Fibroblast of lung (primary cell): ENCODE measurements at regions not wholly inside any gene's neighbourhood (a gene's known extent, or its start where the extent isn't known, plus 50 kb on each side); places are given as distances from the start of the nearest gene placed in this dataset.

ENCODE experiments used
- CTCF ChIP-seq, 2 donors: IDR thresholded peaks in 1 of 2; conservative IDR thresholded peaks in 1 of 2; 1 replicate in 1 of 2; 2 replicates in 1 of 2; pipeline ENCODE4 v1.5.1; 2011 to 2012; ENCODE audit warnings: low read length in 2 of 2, control low read depth in 1 of 2, inconsistent platforms in 1 of 2, low read depth in 1 of 2, mild to moderate bottlenecking in 1 of 2
- EZH2 ChIP-seq: IDR thresholded peaks from 2 replicates; pipeline ENCODE4 v1.5.1; 2012; ENCODE audit warnings: low read length, control low read depth, mild to moderate bottlenecking; ENCODE audit errors: missing control alignments

GRCh38 chr12:45548426-45548825 lies 181.1 kb upstream of the ARID2 start:
- TF ChIP-seq CTCF (conservative IDR thresholded peaks at IDR 0.05 in 1 of 2, IDR thresholded peaks at IDR 0.05 in 1 of 2; ENCODE audit: low read depth in 1 of 2, low read length in 2 of 2), result no peak
- no peak for TF ChIP-seq EZH2
